Smooth muscle cell (in vitro differentiated cells): ENCODE measurements at regions not wholly inside any gene's neighbourhood (a gene's known extent, or its start where the extent isn't known, plus 50 kb on each side); places are given as distances from the start of the nearest gene placed in this dataset.

ENCODE experiments used
- DNase-seq: peaks from one replicate; lab custom pipeline; 2025; ENCODE audit not compliant: unreplicated experiment; lab: John Stamatoyannopoulos, UW
- H2AFZ ChIP-seq: fragments of 200-600 bp; sonication (generic); 2 replicates; pipeline ENCODE4 v1.6.0; 2016; ENCODE audit warnings: antibody characterized with exemption, low read depth, mild to moderate bottlenecking
- H3F3A ChIP-seq: fragments of 200-600 bp; sonication (generic); 2 replicates; pipeline ENCODE4 v1.6.0; 2017; ENCODE audit warnings: antibody characterized with exemption, low read depth
- H3K27ac ChIP-seq: fragments of 200-600 bp; sonication (generic); 2 replicates; pipeline ENCODE4 v1.5.1; 2016; ENCODE audit warnings: low read depth, mild to moderate bottlenecking
- H3K27me3 ChIP-seq: fragments of 200-600 bp; sonication (generic); 2 replicates; pipeline ENCODE4 v1.6.1; 2016; ENCODE audit warnings: low read depth, mild to moderate bottlenecking
- H3K36me3 ChIP-seq: fragments of 200-600 bp; sonication (generic); 2 replicates; pipeline ENCODE4 v1.5.1; 2016; ENCODE audit warnings: low read depth
- H3K4me1 ChIP-seq: fragments of 200-600 bp; sonication (generic); 2 replicates; pipeline ENCODE4 v1.5.1; 2016; ENCODE audit warnings: low read depth
- H3K4me2 ChIP-seq: fragments of 200-600 bp; sonication (generic); 2 replicates; pipeline ENCODE4 v1.6.0; 2016; ENCODE audit warnings: mild to moderate bottlenecking
- H3K4me3 ChIP-seq: fragments of 200-600 bp; sonication (generic); 2 replicates; pipeline ENCODE4 v1.5.1; 2016; ENCODE audit warnings: mild to moderate bottlenecking
- H3K79me2 ChIP-seq: fragments of 200-600 bp; sonication (generic); 2 replicates; pipeline ENCODE4 v1.6.0; 2016; ENCODE audit warnings: low read depth, mild to moderate bottlenecking
- H3K9ac ChIP-seq: fragments of 200-600 bp; sonication (generic); 2 replicates; pipeline ENCODE4 v1.6.0; 2016; ENCODE audit warnings: low read depth
- H3K9me3 ChIP-seq: fragments of 200-600 bp; sonication (generic); replicated peaks from 2 replicates; pipeline ENCODE4 v1.5.1; 2016; ENCODE audit warnings: low read depth
- H4K20me1 ChIP-seq: fragments of 200-600 bp; sonication (generic); 2 replicates; pipeline ENCODE4 v1.6.0; 2016; ENCODE audit warnings: low read depth
- CTCF ChIP-seq: fragments of 200-600 bp; sonication (generic); IDR thresholded peaks from 2 replicates; pipeline ENCODE4 v1.5.1; 2017; ENCODE audit warnings: borderline replicate concordance, mild to moderate bottlenecking, antibody characterized with exemption; ENCODE audit not compliant: insufficient read depth, poor library complexity, severe bottlenecking
- WGBS: methylation state at CpG from one replicate; pipeline ENCODE4 v1.1.7; 2016; ENCODE audit warnings: low lambda C conversion rate; 5-methylcytosine and 5-hydroxymethylcytosine counted together

- H3K9ac ChIP-seq, result no peak overlapping the region
- WGBS, result 67% methylated on average over 4 of the region's 4 CpGs
- DNase-seq, result no peak
- no peaks in the 10 kb centered on the region for H3K79me2 ChIP-seq
- TF ChIP-seq CTCF, result no peak
- H2AFZ ChIP-seq, result no peak overlapping the region
- H3K27me3 ChIP-seq, result no peaks in the 10 kb centered on the region
- H4K20me1 ChIP-seq, result no peaks in the 10 kb centered on the region
- no peaks in the 10 kb centered on the region for H3K9me3 ChIP-seq
- H3K36me3 ChIP-seq, result no peaks in the 10 kb centered on the region
- no peak overlapping the region for H3K4me3 ChIP-seq
- no peak overlapping the region for H3K4me2 ChIP-seq
- peaks cover 29% of the 10 kb centered on the region for H3K4me1 ChIP-seq
- H3K27ac ChIP-seq, result no peak overlapping the region
- H3F3A ChIP-seq, result peaks cover 24% of the 10 kb centered on the region
Observed at GRCh38 chr11:95301474-95301873, 70.5 kb upstream of the SESN3 start.

- peak overlapping the region; percentile 81 for H3K27ac ChIP-seq
- whole genome bisulfite sequencing, result 4% methylated on average over 9 of the region's 9 CpGs
- no peaks in the 10 kb centered on the region for H3K27me3 ChIP-seq
- no peaks in the 10 kb centered on the region for H3K9me3 ChIP-seq
- H3K79me2 ChIP-seq, result no peaks in the 10 kb centered on the region
- H3K9ac ChIP-seq, result peak overlapping the region; percentile 37
- no peaks in the 10 kb centered on the region for H4K20me1 ChIP-seq
- TF ChIP-seq CTCF, result no peak
- DNase-seq, result no peak
- peaks cover 17% of the 10 kb centered on the region for H3F3A ChIP-seq
- H2AFZ ChIP-seq, result peak overlapping the region; percentile 40
- H3K4me3 ChIP-seq, result peak overlapping the region; percentile 1
- H3K36me3 ChIP-seq, result no peaks in the 10 kb centered on the region
- peaks cover 32% of the 10 kb centered on the region for H3K4me1 ChIP-seq
- peak overlapping the region; percentile 71 for H3K4me2 ChIP-seq
Observed at GRCh38 chr11:95299078-95299679, 68.2 kb upstream of the SESN3 start.

GRCh38 chr11:95297680-95298452 lies 66.9 kb upstream of the SESN3 start:
- Histone ChIP-seq H2AFZ (peak overlapping the region; percentile 28), H3K79me2 (no peaks in the 10 kb centered on the region), H3K9me3 (no peaks in the 10 kb centered on the region), H3K4me2 (peak overlapping the region; percentile 71), H3K9ac (no peak overlapping the region), H3K27ac (peak overlapping the region; percentile 81), H3K27me3 (no peaks in the 10 kb centered on the region), H3F3A (peaks cover 17% of the 10 kb centered on the region), H3K4me1 (peaks cover 32% of the 10 kb centered on the region), H3K36me3 (no peaks in the 10 kb centered on the region), H3K4me3 (no peak overlapping the region), H4K20me1 (no peaks in the 10 kb centered on the region)
- 82% methylated on average over 1 of the region's 1 CpG for WGBS
- no peak for TF ChIP-seq CTCF
- DNase-seq, result no peak

- Histone ChIP-seq H4K20me1 (no peaks in the 10 kb centered on the region), H3K4me2 (peak overlapping the region; percentile 22)
Observed at GRCh38 chr11:95296621-95297025, 65.6 kb upstream of the SESN3 start.

More at GRCh38 chr11:95296621-95297025, 65.6 kb upstream of the SESN3 start:
- Histone ChIP-seq H3F3A (peaks cover 17% of the 10 kb centered on the region), H2AFZ (no peak overlapping the region), H3K79me2 (no peaks in the 10 kb centered on the region), H3K27ac (peak overlapping the region; percentile 8), H3K9ac (no peak overlapping the region), H3K27me3 (no peaks in the 10 kb centered on the region), H3K4me3 (no peak overlapping the region), H3K9me3 (no peaks in the 10 kb centered on the region), H3K4me1 (peaks cover 32% of the 10 kb centered on the region), H3K36me3 (no peaks in the 10 kb centered on the region)
- 80% methylated on average over 6 of the region's 6 CpGs for WGBS
- no peak for TF ChIP-seq CTCF
- DNase-seq, result no peak
